ENCODE measurements at regions not wholly inside any gene's neighbourhood (a gene's known extent, or its start where the extent isn't known, plus 50 kb on each side); places are given as distances from the start of the nearest gene placed in this dataset.

DNA sequence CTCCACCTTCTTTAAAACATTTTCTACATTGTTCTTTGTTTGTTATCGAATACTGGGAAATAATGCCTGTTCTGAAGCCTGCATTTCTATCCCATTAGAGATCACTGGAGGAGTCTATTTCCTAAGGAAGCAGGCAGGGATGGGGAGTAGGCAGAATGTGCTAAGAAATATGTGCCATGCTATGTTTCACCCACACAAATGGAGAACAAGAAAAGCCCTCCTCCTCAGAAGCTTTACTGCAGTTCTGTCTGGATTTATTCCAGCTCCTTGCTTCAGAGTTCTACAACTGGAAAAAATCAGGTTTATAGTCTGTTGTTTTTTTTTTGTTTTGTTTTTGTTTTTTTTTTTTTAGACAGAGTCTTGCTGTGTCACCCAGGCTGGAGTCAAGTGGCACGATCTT, 825.1 kb downstream of the SLC4A3 start:
- Mint-ChIP-seq H3K27me3 (no peaks in the 10 kb centered on the region), H3K4me3 (no peak overlapping the region), H3K4me1 (ENCODE audit: low read depth) (no peaks in the 10 kb centered on the region), H3K27ac (no peak overlapping the region), H3K36me3 (ENCODE audit: low read depth) (no peaks in the 10 kb centered on the region), H3K9me3 (peaks cover 5% of the 10 kb centered on the region)
- intact Hi-C loops (cut with micrococcal nuclease) = no loop called here

DNA sequence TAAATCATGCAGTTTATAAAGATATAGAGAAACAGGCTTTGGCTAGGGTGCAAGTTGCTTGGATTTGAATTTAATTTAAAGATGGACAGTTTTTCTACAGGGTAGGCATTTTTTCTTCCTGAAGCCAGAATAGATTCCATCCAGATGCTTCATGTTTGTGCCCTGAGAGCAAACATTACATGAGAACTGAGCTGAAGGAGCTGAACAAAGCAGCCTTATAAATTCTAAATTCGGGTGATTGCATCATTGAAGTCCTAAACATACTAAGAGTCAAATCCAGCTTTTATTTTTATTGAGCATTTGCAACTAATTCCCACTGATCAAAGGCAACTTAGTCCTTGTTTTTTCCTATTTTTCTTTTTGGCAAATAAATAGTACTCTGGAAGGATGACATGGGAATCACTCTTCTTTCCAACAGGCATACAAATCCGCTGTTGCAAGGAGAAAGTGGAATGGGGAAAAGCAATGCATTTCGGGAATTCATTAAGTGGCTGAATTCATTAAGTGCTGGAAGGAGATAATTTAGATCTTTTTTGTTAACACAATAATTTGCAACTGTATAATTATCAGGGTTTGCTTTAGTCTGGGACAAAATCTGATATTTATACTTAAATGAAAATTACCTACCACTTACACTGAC, 828.0 kb downstream of the SLC4A3 start:
- Mint-ChIP-seq H3K27ac (no peak overlapping the region), H3K36me3 (ENCODE audit: low read depth) (no peaks in the 10 kb centered on the region), H3K9me3 (no peaks in the 10 kb centered on the region), H3K4me1 (ENCODE audit: low read depth) (no peaks in the 10 kb centered on the region), H3K27me3 (no peaks in the 10 kb centered on the region), H3K4me3 (no peak overlapping the region)
- intact Hi-C loops (cut with micrococcal nuclease) = no loop called here

DNA sequence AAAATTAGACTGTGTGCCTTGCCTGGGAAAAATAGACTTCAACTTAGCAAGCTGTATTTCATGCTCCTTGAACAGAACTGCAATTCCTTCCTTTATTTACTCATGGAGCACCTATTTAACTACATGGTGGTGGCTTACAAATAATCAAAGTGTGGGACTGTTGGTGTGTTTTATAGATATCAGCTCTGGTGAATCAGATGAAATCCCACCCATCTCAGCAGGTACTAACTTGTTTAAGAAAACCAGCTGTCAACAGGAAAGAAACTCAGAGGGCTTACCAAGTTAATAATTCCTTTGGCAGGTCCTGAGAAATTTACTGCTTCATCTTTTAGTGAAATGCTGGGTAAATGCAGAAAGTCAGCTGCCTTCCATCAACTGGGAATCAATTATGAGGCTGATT, 830.6 kb downstream of the SLC4A3 start:
- Mint-ChIP-seq H3K9me3 (no peaks in the 10 kb centered on the region), H3K27ac (no peak overlapping the region), H3K4me1 (ENCODE audit: low read depth) (no peaks in the 10 kb centered on the region), H3K4me3 (no peak overlapping the region), H3K36me3 (ENCODE audit: low read depth) (no peaks in the 10 kb centered on the region), H3K27me3 (no peaks in the 10 kb centered on the region)
- intact Hi-C loops (cut with micrococcal nuclease) = no loop called here

DNA sequence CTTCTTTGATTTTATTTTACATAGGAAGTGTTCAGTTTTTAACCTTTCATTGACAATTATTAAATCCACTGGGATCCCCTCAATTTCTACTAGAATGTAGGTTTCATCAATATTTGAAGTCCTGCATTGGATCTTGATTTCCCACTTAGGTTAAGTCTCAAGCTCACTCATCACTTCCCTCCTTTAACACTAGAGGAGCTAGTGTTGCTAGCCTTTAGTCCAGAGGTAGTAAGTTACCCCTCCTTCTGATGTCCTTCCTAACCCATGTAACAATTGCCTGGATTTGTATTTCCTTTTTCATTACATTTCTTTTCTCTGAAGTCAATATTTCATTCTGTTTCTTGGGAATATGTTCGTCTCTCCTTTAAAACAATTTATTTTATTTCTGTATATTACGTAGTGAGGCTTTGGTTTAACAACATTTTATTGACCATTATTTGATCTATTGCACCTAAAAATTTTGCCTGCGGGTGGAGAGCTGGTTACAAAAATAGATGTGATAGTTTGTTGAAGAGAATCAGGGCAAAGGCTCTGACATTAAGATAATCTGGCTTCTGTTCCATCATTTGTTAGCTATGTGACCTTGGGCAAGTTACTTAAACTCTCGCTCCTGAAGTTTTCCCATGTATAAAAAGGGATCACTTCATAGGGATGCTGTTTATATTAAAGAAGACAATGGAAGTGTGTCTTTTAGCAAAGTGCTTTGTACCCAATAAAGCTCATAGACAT, 833.0 kb downstream of the SLC4A3 start:
- H3K27ac Mint-ChIP-seq = no peak overlapping the region
- no peaks in the 10 kb centered on the region for H3K36me3 Mint-ChIP-seq (ENCODE audit: low read depth)
- no peak overlapping the region for H3K4me3 Mint-ChIP-seq
- H3K27me3 Mint-ChIP-seq = no peaks in the 10 kb centered on the region
- intact Hi-C loops (cut with micrococcal nuclease) = no loop called here
- H3K9me3 Mint-ChIP-seq = no peaks in the 10 kb centered on the region
- H3K4me1 Mint-ChIP-seq (ENCODE audit: low read depth) = no peaks in the 10 kb centered on the region

DNA sequence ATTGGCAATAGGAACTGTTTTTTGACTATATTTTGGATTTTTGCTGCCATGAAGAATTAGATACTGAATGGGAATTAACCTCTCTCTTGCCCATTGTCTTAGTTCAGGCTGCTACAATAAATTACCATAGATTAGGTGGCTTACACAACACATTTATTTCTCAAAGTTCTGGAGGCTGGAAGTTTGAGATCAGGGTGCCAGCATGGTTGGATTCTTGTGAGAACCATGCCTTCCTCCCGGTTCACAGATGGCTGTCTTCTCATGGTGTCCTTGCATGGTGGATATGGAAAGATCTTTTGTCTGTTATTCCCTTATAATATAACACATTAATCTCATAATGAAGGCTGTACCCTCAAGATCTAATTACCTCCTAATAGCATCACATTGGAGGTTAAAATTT, 836.4 kb downstream of the SLC4A3 start:
- H3K4me1 Mint-ChIP-seq (ENCODE audit: low read depth) = no peaks in the 10 kb centered on the region
- H3K27me3 Mint-ChIP-seq = no peaks in the 10 kb centered on the region
- H3K9me3 Mint-ChIP-seq = no peaks in the 10 kb centered on the region
- H3K36me3 Mint-ChIP-seq (ENCODE audit: low read depth) = no peaks in the 10 kb centered on the region
- H3K27ac Mint-ChIP-seq = no peak overlapping the region
- no peak overlapping the region for H3K4me3 Mint-ChIP-seq
- intact Hi-C loops (cut with micrococcal nuclease) = no loop called here

DNA sequence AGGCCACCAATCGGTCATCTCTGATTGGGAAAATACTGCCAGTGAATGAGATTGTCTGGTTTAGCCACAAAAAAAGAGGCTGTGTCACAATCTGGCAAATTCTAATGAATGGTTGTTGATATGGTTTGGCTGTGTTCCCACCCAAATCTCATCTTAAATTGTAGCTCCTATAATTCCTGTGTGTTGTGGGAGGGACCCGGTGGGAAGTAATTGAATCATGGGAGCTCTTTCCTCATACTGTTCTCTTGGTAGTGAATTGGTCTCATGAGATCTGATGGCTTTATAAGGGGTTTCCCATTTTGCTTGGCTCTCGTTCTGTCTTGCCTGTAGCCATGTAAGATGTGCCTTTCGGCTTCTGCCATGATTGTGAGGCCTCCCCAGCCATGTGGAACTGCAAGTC, 838.3 kb downstream of the SLC4A3 start:
- H3K9me3 Mint-ChIP-seq = no peaks in the 10 kb centered on the region
- no peaks in the 10 kb centered on the region for H3K36me3 Mint-ChIP-seq (ENCODE audit: low read depth)
- H3K27me3 Mint-ChIP-seq = no peaks in the 10 kb centered on the region
- H3K4me3 Mint-ChIP-seq = no peak overlapping the region
- no peak overlapping the region for H3K27ac Mint-ChIP-seq
- intact Hi-C loops (cut with micrococcal nuclease) = no loop called here
- H3K4me1 Mint-ChIP-seq (ENCODE audit: low read depth) = no peaks in the 10 kb centered on the region

DNA sequence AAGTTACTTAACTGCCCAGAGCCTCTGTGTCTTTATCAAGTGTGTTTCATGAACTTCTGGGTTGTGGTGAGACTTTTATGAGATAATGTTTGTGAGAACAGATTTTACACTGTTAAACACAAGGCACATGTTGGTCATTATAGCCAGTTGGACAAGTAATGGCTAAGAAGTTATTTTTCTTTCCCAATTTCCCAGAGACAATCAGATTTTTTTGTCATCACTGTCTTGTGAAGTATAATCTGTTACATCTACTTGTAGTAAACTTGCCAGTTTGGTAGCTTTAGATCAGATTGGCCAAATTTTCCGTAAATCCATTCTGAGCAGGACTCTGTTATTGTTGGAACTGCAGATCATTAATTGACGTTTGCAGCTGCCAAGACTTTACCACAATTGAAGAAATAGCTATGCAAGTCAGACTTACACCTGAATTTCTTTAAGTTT, 838.8 kb downstream of the SLC4A3 start:
- Mint-ChIP-seq H3K9me3 (no peaks in the 10 kb centered on the region), H3K4me3 (no peak overlapping the region), H3K27me3 (no peaks in the 10 kb centered on the region), H3K27ac (no peak overlapping the region), H3K4me1 (ENCODE audit: low read depth) (no peaks in the 10 kb centered on the region), H3K36me3 (ENCODE audit: low read depth) (no peaks in the 10 kb centered on the region)
- intact Hi-C loops (cut with micrococcal nuclease) = no loop called here

DNA sequence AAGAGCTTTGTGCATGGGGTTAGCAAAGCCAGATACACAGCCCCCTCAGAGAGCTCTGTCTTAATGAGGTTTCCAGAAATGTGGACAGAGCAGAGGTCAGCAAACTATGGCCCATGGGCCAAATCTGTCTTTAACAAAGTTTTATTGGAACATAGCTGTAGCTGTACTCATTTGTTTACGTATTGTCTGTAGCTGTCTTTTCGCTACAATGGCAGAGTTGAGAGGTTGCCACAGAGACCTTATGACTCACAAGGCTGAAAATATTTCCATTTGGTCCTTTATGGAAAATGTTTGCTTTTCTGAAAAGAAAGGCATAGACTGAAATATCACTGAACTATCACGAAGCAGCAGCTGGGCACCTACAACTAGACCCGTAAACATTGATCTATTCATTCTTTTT, 841.8 kb downstream of the SLC4A3 start:
- H3K27ac Mint-ChIP-seq = no peak overlapping the region
- H3K9me3 Mint-ChIP-seq = peaks cover 6% of the 10 kb centered on the region
- intact Hi-C loops (cut with micrococcal nuclease) = no loop called here
- H3K4me3 Mint-ChIP-seq = no peak overlapping the region
- H3K4me1 Mint-ChIP-seq (ENCODE audit: low read depth) = no peaks in the 10 kb centered on the region
- no peaks in the 10 kb centered on the region for H3K27me3 Mint-ChIP-seq
- H3K36me3 Mint-ChIP-seq (ENCODE audit: low read depth) = no peaks in the 10 kb centered on the region

DNA sequence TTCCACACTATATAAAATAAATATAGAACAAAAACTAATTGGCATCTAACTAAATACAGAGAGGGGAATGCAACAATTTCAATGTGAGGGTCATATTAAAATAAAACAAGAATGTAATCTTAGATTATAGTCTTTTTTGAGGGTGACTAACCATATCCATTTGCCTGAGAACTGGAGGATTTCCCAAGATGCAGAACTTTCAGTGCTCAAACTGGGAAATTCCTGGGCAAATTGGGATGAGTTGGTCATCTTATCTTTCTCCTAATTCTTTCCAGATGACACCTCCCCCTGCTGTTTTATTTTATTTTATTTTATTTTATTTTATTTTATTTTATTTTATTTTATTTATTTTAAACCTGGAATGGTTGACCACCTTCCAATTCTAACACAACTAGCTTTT, 846.2 kb downstream of the SLC4A3 start:
- H3K9me3 Mint-ChIP-seq = peaks cover 8% of the 10 kb centered on the region
- H3K27ac Mint-ChIP-seq = no peak overlapping the region
- H3K27me3 Mint-ChIP-seq = no peaks in the 10 kb centered on the region
- no peak overlapping the region for H3K4me3 Mint-ChIP-seq
- no peaks in the 10 kb centered on the region for H3K4me1 Mint-ChIP-seq (ENCODE audit: low read depth)
- intact Hi-C loops (cut with micrococcal nuclease) = no loop called here
- H3K36me3 Mint-ChIP-seq (ENCODE audit: low read depth) = no peaks in the 10 kb centered on the region

DNA sequence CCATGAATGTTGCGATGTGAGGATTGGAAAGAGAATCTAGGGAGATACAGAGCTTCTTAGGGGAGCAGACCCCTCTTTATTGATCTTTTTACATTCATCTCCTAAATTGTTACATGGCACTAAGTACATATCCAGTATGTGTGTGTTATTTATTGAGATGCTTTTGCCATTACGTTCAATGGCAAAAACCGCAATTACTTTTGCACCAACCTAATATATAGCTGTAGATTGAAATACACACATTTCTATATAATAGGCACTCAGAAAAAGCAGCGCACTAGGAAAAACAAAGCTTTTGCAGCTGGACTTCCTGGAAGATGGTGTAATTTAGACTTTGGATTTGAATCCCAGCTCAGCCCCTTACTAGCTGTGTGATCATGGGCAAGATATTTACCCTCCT, 849.4 kb downstream of the SLC4A3 start:
- H3K9me3 Mint-ChIP-seq = peaks cover 8% of the 10 kb centered on the region
- no peak overlapping the region for H3K27ac Mint-ChIP-seq
- no peak overlapping the region for H3K4me3 Mint-ChIP-seq
- intact Hi-C loops (cut with micrococcal nuclease) = no loop called here
- no peaks in the 10 kb centered on the region for H3K4me1 Mint-ChIP-seq (ENCODE audit: low read depth)
- no peaks in the 10 kb centered on the region for H3K27me3 Mint-ChIP-seq
- H3K36me3 Mint-ChIP-seq (ENCODE audit: low read depth) = no peaks in the 10 kb centered on the region

DNA sequence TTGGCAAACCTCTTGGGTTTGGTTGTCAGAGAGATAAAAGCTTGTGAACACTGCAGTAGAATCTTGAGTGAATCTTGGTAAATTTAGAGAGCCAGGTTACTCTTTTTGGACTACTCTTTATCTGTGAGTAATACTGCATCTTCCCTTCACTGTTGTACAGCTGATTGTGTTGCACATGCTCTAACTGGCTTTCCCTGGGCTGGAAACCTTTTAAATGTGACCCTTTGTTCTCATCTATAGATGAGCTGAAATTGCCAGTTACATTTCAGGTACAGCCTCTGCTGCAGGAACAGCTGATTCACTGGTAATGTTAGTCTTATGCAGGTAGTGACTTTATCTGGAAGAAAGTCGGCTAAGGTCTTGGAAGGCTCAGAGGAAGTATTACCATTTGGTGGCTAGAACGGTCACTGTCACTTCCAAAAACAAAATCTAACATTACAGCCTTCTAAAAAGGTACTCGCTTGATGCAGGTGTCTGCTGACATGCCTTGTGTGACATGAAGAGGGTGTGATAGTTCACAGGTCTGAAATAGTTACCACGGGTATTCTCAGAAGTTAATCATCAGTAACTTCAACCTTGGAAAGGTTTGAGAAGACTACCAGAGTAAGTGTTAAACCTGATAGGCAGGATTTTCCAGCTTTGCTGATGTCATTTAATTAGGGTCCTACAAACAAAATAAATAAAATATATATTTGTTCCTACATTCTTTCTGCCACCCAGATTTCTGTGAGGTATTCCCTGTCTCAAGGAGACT, 851.1 kb downstream of the SLC4A3 start:
- no peaks in the 10 kb centered on the region for H3K27me3 Mint-ChIP-seq
- H3K4me3 Mint-ChIP-seq = no peak overlapping the region
- H3K4me1 Mint-ChIP-seq (ENCODE audit: low read depth) = no peaks in the 10 kb centered on the region
- peaks cover 9% of the 10 kb centered on the region for H3K9me3 Mint-ChIP-seq
- intact Hi-C loops (cut with micrococcal nuclease) = no loop called here
- no peaks in the 10 kb centered on the region for H3K36me3 Mint-ChIP-seq (ENCODE audit: low read depth)
- no peak overlapping the region for H3K27ac Mint-ChIP-seq

DNA sequence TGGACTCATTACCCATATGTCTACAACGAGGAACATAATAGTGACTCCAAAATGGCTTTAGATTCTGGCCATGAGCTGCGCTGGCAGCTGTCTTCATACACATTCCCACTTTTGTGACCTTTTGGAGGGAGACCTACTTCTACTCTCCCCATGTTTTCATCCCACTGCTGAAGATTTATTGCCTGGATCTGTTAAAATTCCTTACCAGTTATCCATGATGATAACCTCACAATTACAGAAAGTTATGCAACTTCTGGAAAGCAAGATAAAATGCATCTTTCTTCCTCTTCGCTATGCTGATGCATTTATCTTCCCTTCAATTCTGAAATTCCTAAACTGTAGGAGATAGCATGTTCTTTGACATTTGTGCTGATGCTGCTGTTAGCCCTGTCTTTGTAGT, 855.3 kb downstream of the SLC4A3 start:
- Mint-ChIP-seq H3K27ac (no peak overlapping the region), H3K4me1 (ENCODE audit: low read depth) (no peaks in the 10 kb centered on the region), H3K27me3 (no peaks in the 10 kb centered on the region), H3K9me3 (peaks cover 33% of the 10 kb centered on the region), H3K4me3 (no peak overlapping the region), H3K36me3 (ENCODE audit: low read depth) (no peaks in the 10 kb centered on the region)
- intact Hi-C loops (cut with micrococcal nuclease) = no loop called here

DNA sequence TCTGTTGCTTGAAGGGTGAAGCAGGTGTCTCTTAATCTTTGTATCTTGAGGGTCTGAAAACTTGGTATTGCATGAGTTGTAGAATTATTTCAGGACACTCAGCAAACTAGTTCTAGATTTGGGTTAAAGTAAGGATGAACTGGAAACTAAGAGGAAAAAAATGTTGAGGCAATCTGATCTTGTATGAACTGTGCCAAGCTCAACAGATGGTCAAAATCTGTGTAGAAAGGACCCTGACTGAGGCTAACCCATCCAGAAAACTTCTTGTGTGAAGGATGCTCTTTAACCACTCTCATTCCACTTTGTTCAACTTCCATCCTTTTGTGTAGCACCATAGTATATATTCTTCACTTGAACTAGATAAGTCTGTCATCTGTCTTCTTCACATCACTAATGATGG, 861.7 kb downstream of the SLC4A3 start:
- peaks cover 39% of the 10 kb centered on the region for H3K9me3 Mint-ChIP-seq

DNA sequence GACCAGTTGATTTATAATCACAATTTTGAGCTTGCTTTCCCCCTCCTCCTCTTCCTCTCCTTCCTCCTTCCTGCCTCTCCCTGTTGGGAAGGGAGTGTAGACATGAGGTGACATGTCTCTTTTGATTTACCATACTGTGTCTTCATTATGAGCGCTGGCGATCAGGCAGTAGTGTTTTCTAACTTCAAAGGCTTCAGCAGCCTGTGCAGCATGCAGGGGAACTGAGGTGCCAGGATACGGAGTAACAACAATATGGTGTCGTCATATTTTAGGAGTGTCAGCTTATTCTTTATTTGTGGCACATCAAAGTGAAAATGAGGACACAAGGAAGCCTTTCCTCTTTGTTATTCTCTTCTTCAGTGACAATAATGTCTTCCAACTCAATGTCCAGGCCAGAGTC, 864.2 kb downstream of the SLC4A3 start:
- intact Hi-C loops (cut with micrococcal nuclease) = no loop called here
- Mint-ChIP-seq H3K4me1 (ENCODE audit: low read depth) (no peaks in the 10 kb centered on the region), H3K27me3 (no peaks in the 10 kb centered on the region), H3K36me3 (ENCODE audit: low read depth) (no peaks in the 10 kb centered on the region), H3K9me3 (peaks cover 24% of the 10 kb centered on the region), H3K27ac (no peak overlapping the region), H3K4me3 (no peak overlapping the region)

More for the DNA sequence above, 861.7 kb downstream of the SLC4A3 start:
- Mint-ChIP-seq H3K4me3 (no peak overlapping the region), H3K4me1 (ENCODE audit: low read depth) (no peaks in the 10 kb centered on the region), H3K27ac (no peak overlapping the region), H3K36me3 (ENCODE audit: low read depth) (no peaks in the 10 kb centered on the region), H3K27me3 (no peaks in the 10 kb centered on the region)
- intact Hi-C loops (cut with micrococcal nuclease) = no loop called here
